Endodermal cell (in vitro differentiated cells): ENCODE measurements at regions not wholly inside any gene's neighbourhood (a gene's known extent, or its start where the extent isn't known, plus 50 kb on each side); places are given as distances from the start of the nearest gene placed in this dataset.

Experiments used
- DNase-seq: peaks from one replicate; pipeline ENCODE4 v3.0.0-alpha.2; 2017
- H3K27ac ChIP-seq: 2 replicates; pipeline ENCODE4 v1.5.1; 2013; ENCODE audit warnings: mild to moderate bottlenecking, low read depth, low read length, moderate library complexity
- H3K27me3 ChIP-seq: 2 replicates; pipeline ENCODE4 v1.6.1; 2013; ENCODE audit warnings: mild to moderate bottlenecking, low read length, moderate library complexity; ENCODE audit not compliant: insufficient read depth, control insufficient read depth, poor library complexity, severe bottlenecking
- H3K36me3 ChIP-seq: 2 replicates; pipeline ENCODE4 v1.7.0; 2013; ENCODE audit warnings: mild to moderate bottlenecking, low read length, moderate library complexity; ENCODE audit not compliant: control insufficient read depth, insufficient read depth
- H3K4me1 ChIP-seq: one replicate; pipeline ENCODE4 v1.7.0; 2013; ENCODE audit warnings: low read length; ENCODE audit not compliant: control insufficient read depth, insufficient read depth
- H3K4me3 ChIP-seq: 2 replicates; pipeline ENCODE4 v1.5.1; 2013; ENCODE audit warnings: mild to moderate bottlenecking, low read length, moderate library complexity
- H3K9ac ChIP-seq: 2 replicates; pipeline ENCODE4 v1.6.1; 2013; ENCODE audit warnings: mild to moderate bottlenecking, low read length, moderate library complexity; ENCODE audit not compliant: poor library complexity, severe bottlenecking; ENCODE audit errors: extremely low read depth
- H3K9me3 ChIP-seq: 2 replicates; pipeline ENCODE4 v1.6.1; 2013; ENCODE audit warnings: mild to moderate bottlenecking, low read length, moderate library complexity; ENCODE audit not compliant: control insufficient read depth
- H3K27ac Mint-ChIP-seq: 2 replicates; pipeline ENCODE4 v1.8.0; 2020; ENCODE audit warnings: mixed read lengths
- H3K27me3 Mint-ChIP-seq: 2 replicates; pipeline ENCODE4 v1.8.0; 2021; ENCODE audit warnings: mild to moderate bottlenecking, mixed read lengths; ENCODE audit not compliant: insufficient read depth
- H3K36me3 Mint-ChIP-seq: 2 replicates; pipeline ENCODE4 v1.8.0; 2020; ENCODE audit warnings: low read depth, mixed read lengths
- H3K4me1 Mint-ChIP-seq: 2 replicates; pipeline ENCODE4 v1.8.0; 2020; ENCODE audit warnings: mixed read lengths
- H3K4me3 Mint-ChIP-seq: 2 replicates; pipeline ENCODE4 v1.8.0; 2020; ENCODE audit warnings: mild to moderate bottlenecking, moderate library complexity, mixed read lengths
- H3K9me3 Mint-ChIP-seq: 2 replicates; pipeline ENCODE4 v1.8.0; 2020; ENCODE audit warnings: mild to moderate bottlenecking, mixed read lengths
- CTCF ChIP-seq: fragments of 200-600 bp; sonication (generic); conservative IDR thresholded peaks from 2 replicates; pipeline ENCODE4 v1.5.0; 2021; ENCODE audit warnings: antibody characterized with exemption, mild to moderate bottlenecking
- WGBS, 2 experiments: methylation state at CpG; one replicate each; pipeline versions ENCODE4 v1.1.5 to v1.1.7; 2013; ENCODE audit warnings: missing lambda C conversion rate in 2 of 2, mixed read lengths in 1 of 2; ENCODE audit not compliant: insufficient coverage in 1 of 2, insufficient read length in 1 of 2; 5-methylcytosine and 5-hydroxymethylcytosine counted together

- no peak for TF ChIP-seq CTCF
- no peaks in the 10 kb centered on the region for H3K27me3 Mint-ChIP-seq
- no peaks in the 10 kb centered on the region for H3K9me3 ChIP-seq
- no peak overlapping the region for H3K4me3 Mint-ChIP-seq
- no peak overlapping the region for H3K4me3 ChIP-seq
- WGBS, 2 experiments = 78 to 96% methylated on average over 1 of the region's 2 CpGs
- peak overlapping the region; percentile 24 for H3K27ac Mint-ChIP-seq
- peaks cover 21% of the 10 kb centered on the region for H3K4me1 Mint-ChIP-seq
- H3K36me3 Mint-ChIP-seq = no peaks in the 10 kb centered on the region
- no peaks in the 10 kb centered on the region for H3K4me1 ChIP-seq
- H3K9ac ChIP-seq = no peak overlapping the region
- no peak overlapping the region for H3K27ac ChIP-seq
- no peaks in the 10 kb centered on the region for H3K36me3 ChIP-seq
- H3K27me3 ChIP-seq = no peaks in the 10 kb centered on the region
- DNase-seq = no peak
- H3K9me3 Mint-ChIP-seq = no peaks in the 10 kb centered on the region
These were observed 123.1 kb upstream of the FREM2 start for GRCh38 chr13:38563739-38564138.

DNA sequence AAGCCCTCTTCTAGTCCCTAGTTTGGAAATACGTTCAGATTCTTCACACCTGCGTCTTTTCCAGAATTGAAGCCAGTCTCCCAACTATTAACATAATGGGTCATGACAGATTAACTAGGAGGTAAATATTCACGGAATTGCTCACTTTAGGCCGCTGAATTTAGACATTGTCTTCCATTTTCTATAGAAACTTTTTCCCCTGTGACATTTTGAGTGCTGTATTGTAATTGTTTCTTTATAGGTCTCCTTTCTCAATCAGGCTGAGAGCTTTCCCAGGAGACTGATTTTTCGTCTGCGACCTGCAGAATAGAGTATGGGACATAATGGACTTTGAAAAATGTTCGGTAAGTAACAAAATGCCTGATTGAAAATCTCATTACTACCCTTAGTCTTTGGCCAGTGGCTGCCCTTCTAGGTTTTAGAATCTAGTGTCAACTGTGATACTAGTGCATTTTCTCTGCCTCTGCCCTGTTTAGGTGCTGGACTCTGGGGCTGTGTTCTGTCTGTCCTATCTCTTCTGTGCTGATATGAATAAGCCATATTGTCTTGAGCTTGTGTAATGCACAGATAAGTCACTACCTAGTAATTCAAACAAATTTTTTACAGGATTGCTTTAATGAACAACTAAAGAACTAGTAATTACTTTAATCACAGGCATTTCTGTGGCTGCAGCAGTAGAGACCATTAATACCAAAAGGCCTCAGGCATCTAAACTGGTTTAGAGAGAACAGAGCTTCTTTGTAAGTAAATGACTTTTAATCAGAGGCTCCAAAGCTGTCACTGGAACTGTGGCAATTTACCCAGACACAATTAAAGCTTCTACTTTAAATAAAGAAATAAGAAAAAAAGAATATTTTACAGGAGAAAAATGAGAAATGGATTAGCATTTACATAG lies 122.4 kb upstream of the FREM2 start:
- H3K9ac ChIP-seq = no peak overlapping the region
- no peaks in the 10 kb centered on the region for H3K9me3 ChIP-seq
- Mint-ChIP-seq H3K27ac (peak overlapping the region; percentile 24), H3K4me3 (no peak overlapping the region), H3K36me3 (no peaks in the 10 kb centered on the region), H3K27me3 (no peaks in the 10 kb centered on the region), H3K4me1 (peaks cover 21% of the 10 kb centered on the region), H3K9me3 (no peaks in the 10 kb centered on the region)
- no peak overlapping the region for H3K4me3 ChIP-seq
- no peak for TF ChIP-seq CTCF
- H3K4me1 ChIP-seq = no peaks in the 10 kb centered on the region
- H3K36me3 ChIP-seq = no peaks in the 10 kb centered on the region
- H3K27me3 ChIP-seq = no peaks in the 10 kb centered on the region
- DNase-seq = no peak
- WGBS, 2 experiments = 90 to 100% methylated on average over 2 to 7 of the region's 7 CpGs
- peak overlapping the region; percentile 10 for H3K27ac ChIP-seq

- Histone ChIP-seq H3K36me3 (no peaks in the 10 kb centered on the region), H3K27me3 (no peaks in the 10 kb centered on the region), H3K9ac (no peak overlapping the region), H3K4me3 (no peak overlapping the region), H3K9me3 (peaks cover 4% of the 10 kb centered on the region), H3K4me1 (no peaks in the 10 kb centered on the region), H3K27ac (no peak overlapping the region)
- Mint-ChIP-seq H3K36me3 (no peaks in the 10 kb centered on the region), H3K4me3 (no peak overlapping the region), H3K4me1 (peaks cover 21% of the 10 kb centered on the region), H3K9me3 (peaks cover 11% of the 10 kb centered on the region), H3K27ac (no peak overlapping the region), H3K27me3 (no peaks in the 10 kb centered on the region)
- DNase-seq = no peak
- no peak for TF ChIP-seq CTCF
- WGBS, 2 experiments = 89 to 94% methylated on average over 4 of the region's 4 CpGs
These were observed 120.9 kb upstream of the FREM2 start for GRCh38 chr13:38566023-38566422.
